Osteoblast (primary cell): ENCODE measurements at regions not wholly inside any gene's neighbourhood (a gene's known extent, or its start where the extent isn't known, plus 50 kb on each side); places are given as distances from the start of the nearest gene placed in this dataset.

Source experiments
- DNase-seq: peaks from one replicate; pipeline ENCODE4 v3.0.0; 2011; ENCODE audit warnings: low spot score, mixed read lengths; ENCODE audit not compliant: insufficient read length; ENCODE audit errors: missing footprints
- H2AFZ ChIP-seq: 2 replicates; pipeline ENCODE4 v1.6.0; 2011; ENCODE audit warnings: mild to moderate bottlenecking, low read length
- H3K27ac ChIP-seq: 2 replicates; pipeline ENCODE4 v1.5.1; 2011; ENCODE audit warnings: mild to moderate bottlenecking, low read depth, low read length, moderate library complexity
- H3K27me3 ChIP-seq: 2 replicates; pipeline ENCODE4 v1.6.0; 2012; ENCODE audit warnings: mild to moderate bottlenecking, control low read depth, inconsistent platforms, low read length, moderate library complexity; ENCODE audit not compliant: insufficient read depth
- H3K36me3 ChIP-seq: 2 replicates; pipeline ENCODE4 v1.5.1; 2011; ENCODE audit warnings: mild to moderate bottlenecking, low read length, control low read depth, moderate library complexity; ENCODE audit not compliant: insufficient read depth
- H3K4me1 ChIP-seq: 2 replicates; pipeline ENCODE4 v1.5.1; 2011; ENCODE audit warnings: mild to moderate bottlenecking, low read length, control low read depth, moderate library complexity; ENCODE audit not compliant: insufficient read depth
- H3K4me2 ChIP-seq: 2 replicates; pipeline ENCODE4 v1.6.0; 2011; ENCODE audit warnings: mild to moderate bottlenecking, low read length; ENCODE audit not compliant: insufficient read depth
- H3K4me3 ChIP-seq: fragments of 200-600 bp; sonication (generic); 3 replicates; pipeline ENCODE4 v1.5.1; 2012; ENCODE audit warnings: mild to moderate bottlenecking, low read length, inconsistent platforms; ENCODE audit not compliant: insufficient read depth
- H3K79me2 ChIP-seq: 2 replicates; pipeline ENCODE4 v1.6.0; 2012; ENCODE audit warnings: mild to moderate bottlenecking, low read length, control low read depth, inconsistent platforms; ENCODE audit not compliant: insufficient read depth
- H3K9me3 ChIP-seq: 2 replicates; pipeline ENCODE4 v1.5.1; 2011; ENCODE audit warnings: low read depth, low read length, control low read depth
- H4K20me1 ChIP-seq: 2 replicates; pipeline ENCODE4 v1.6.0; 2012; ENCODE audit warnings: mild to moderate bottlenecking, low read length, control low read depth; ENCODE audit not compliant: insufficient read depth
- CTCF ChIP-seq: IDR thresholded peaks from 2 replicates; pipeline ENCODE4 v1.5.1; 2011; ENCODE audit warnings: mild to moderate bottlenecking, low read depth, low read length, moderate library complexity; ENCODE audit errors: extremely low read depth

GRCh38 chr11:116086426-116086825 is 582.2 kb upstream of the CADM1 start:
- H3K36me3 ChIP-seq, result no peaks in the 10 kb centered on the region
- no peaks in the 10 kb centered on the region for H3K9me3 ChIP-seq
- DNase-seq, result no peak
- no peak overlapping the region for H3K4me2 ChIP-seq
- no peaks in the 10 kb centered on the region for H3K4me1 ChIP-seq
- H3K27me3 ChIP-seq, result no peaks in the 10 kb centered on the region
- H3K27ac ChIP-seq, result no peak overlapping the region
- H2AFZ ChIP-seq, result no peak overlapping the region
- no peaks in the 10 kb centered on the region for H3K79me2 ChIP-seq
- H3K4me3 ChIP-seq, result no peak overlapping the region
- no peaks in the 10 kb centered on the region for H4K20me1 ChIP-seq
- no peak for TF ChIP-seq CTCF

DNA sequence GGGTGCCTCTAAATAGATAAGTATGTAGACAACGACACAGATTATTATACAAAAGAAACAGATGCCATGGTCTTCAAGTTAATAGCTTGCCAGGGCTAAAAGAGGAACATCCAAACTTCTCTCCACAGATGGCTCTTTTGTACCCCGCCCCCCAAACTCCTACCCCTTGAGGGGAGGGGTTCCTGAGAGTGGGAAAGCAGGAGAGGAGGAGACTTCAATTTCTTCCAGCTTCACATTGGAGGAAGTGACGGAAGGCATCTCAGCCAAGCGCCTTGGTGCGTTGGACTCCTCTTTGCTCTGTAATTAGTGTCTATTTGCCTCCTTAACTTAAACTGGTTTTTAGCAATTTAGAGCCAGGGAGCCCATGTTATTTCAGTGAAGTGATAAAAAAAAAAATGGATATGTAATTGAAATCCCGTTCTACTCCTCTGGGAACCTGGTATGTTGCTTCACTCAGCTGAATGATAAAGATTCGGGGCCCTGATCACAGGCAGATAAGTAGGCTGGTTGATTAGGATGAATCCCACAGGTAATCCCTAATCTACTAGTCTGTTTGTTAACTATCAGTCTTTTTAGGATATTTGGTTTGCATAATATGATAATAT is 580.9 kb upstream of the CADM1 start:
- H3K36me3 ChIP-seq, result no peaks in the 10 kb centered on the region
- H3K4me3 ChIP-seq, result no peak overlapping the region
- no peaks in the 10 kb centered on the region for H4K20me1 ChIP-seq
- no peaks in the 10 kb centered on the region for H3K79me2 ChIP-seq
- H2AFZ ChIP-seq, result no peak overlapping the region
- no peak overlapping the region for H3K27ac ChIP-seq
- no peak for TF ChIP-seq CTCF
- no peak for DNase-seq
- no peaks in the 10 kb centered on the region for H3K4me1 ChIP-seq
- H3K4me2 ChIP-seq, result no peak overlapping the region
- H3K9me3 ChIP-seq, result no peaks in the 10 kb centered on the region
- H3K27me3 ChIP-seq, result no peaks in the 10 kb centered on the region

GRCh38 chr11:116084511-116084910 is 580.3 kb upstream of the CADM1 start:
- no peaks in the 10 kb centered on the region for H3K36me3 ChIP-seq
- no peaks in the 10 kb centered on the region for H3K4me1 ChIP-seq
- no peaks in the 10 kb centered on the region for H3K27me3 ChIP-seq
- no peak overlapping the region for H3K27ac ChIP-seq
- no peaks in the 10 kb centered on the region for H4K20me1 ChIP-seq
- H3K79me2 ChIP-seq, result no peaks in the 10 kb centered on the region
- no peak for DNase-seq
- H3K4me3 ChIP-seq, result no peak overlapping the region
- TF ChIP-seq CTCF, result no peak
- no peaks in the 10 kb centered on the region for H3K9me3 ChIP-seq
- H2AFZ ChIP-seq, result no peak overlapping the region
- no peak overlapping the region for H3K4me2 ChIP-seq

DNA sequence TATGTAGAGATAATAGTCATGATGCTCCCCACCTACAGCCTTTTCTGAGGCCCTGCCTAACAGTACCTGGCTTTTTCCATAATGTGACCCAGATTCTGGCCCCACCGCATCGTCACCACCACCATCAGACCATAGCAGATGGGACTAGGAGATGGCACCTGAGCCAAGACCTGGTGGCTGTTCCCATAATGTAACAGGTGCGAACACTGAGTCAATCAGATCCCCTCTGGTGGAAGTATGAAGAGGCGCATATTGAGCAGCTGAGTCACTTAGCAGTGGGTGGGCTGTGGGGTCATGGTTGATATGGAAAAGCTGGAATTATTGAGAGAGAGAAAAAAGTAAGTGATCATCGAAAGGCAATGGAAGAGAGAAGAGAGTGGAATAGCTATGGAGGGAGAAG is 578.0 kb upstream of the CADM1 start:
- H3K27me3 ChIP-seq, result no peaks in the 10 kb centered on the region
- TF ChIP-seq CTCF, result no peak
- no peak for DNase-seq
- H4K20me1 ChIP-seq, result no peaks in the 10 kb centered on the region
- H3K79me2 ChIP-seq, result no peaks in the 10 kb centered on the region
- H3K27ac ChIP-seq, result no peak overlapping the region
- H3K4me3 ChIP-seq, result no peak overlapping the region
- H2AFZ ChIP-seq, result no peak overlapping the region
- H3K9me3 ChIP-seq, result no peaks in the 10 kb centered on the region
- H3K4me2 ChIP-seq, result no peak overlapping the region
- no peaks in the 10 kb centered on the region for H3K4me1 ChIP-seq
- no peaks in the 10 kb centered on the region for H3K36me3 ChIP-seq
